GM12873 (cell line): ENCODE measurements at regions not wholly inside any gene's neighbourhood (a gene's known extent, or its start where the extent isn't known, plus 50 kb on each side); places are given as distances from the start of the nearest gene placed in this dataset.

Source experiments
- CTCF ChIP-seq: IDR thresholded peaks from 2 replicates; pipeline ENCODE4 v1.5.1; 2012; ENCODE audit warnings: low read depth, mild to moderate bottlenecking, moderate library complexity, low read length, control low read depth; ENCODE audit not compliant: insufficient read depth; ENCODE audit errors: missing control alignments

- TF ChIP-seq CTCF = no peak
Measured at GRCh38 chr2:33728106-33728505, 129.0 kb upstream of the FAM98A start.

DNA sequence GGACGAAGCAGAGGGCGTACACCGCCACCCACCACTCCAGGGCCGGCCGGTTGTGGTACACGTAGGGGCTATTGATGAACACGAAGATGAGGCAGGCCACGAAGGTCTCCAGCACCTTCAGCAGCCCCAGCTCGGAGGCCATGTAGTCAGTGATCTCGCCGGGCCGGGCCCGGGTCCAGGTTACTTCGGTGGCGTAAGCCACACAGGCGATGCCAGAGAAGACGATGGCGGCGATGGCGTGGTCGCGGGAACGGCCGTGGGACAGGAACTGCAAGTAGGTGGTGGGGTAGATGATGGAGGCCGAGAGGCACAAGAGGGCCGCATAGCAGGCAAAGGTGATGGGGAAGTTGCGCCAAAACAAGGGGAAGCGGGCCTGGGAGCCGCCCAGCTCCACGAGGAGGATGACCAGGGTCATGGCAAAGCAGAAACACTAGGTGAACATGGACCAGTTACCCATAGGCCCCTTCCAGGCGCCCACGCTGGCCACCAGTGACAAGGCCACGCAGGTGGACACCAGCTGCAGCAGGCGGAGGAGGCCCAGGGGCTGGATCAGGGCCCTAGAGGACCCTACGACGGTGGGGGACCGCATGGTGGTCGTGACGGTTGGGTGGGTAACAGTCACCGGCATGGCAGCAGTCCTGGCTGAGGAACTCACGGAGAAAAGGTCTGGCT, 128.4 kb upstream of the FAM98A start:
- no peak for TF ChIP-seq CTCF

DNA sequence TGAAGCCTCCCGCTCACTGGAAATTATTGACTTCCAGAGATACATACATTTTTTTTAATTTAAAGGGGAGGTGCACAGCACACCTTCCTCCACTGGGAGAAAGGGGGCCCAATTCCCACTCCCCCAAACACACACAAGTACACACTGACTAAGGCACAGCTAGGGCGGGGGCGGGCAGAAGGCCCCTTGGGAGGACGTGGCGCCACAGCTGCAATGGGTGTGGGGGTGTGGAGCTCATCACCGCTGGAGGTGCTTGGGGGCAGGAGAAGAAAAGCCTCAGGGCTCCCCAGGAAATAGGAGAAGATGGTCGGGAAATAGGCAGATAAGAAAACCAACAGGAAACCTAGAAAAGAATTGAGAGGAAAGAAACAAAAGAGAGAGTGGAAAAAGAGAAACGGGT, 127.3 kb upstream of the FAM98A start:
- no peak for TF ChIP-seq CTCF

DNA sequence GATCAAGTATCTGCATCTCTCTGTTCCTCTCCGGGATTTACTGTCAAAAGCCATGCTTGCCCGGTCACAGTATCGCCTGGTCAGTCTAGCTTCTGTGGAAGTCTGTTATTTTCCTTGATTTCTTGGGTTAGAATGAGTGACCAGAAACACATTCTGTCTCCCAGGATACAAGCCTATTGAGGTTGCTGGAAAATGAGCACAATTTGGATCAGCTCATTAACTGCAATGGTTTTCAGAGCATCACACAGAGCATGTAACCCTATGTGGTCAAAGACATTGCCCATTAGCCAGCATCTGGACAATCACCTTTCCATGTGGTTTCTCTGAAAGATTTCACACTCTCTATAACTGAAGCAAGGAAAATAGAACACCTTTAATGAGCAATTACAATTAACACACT, 124.2 kb upstream of the FAM98A start:
- no peak for TF ChIP-seq CTCF

DNA sequence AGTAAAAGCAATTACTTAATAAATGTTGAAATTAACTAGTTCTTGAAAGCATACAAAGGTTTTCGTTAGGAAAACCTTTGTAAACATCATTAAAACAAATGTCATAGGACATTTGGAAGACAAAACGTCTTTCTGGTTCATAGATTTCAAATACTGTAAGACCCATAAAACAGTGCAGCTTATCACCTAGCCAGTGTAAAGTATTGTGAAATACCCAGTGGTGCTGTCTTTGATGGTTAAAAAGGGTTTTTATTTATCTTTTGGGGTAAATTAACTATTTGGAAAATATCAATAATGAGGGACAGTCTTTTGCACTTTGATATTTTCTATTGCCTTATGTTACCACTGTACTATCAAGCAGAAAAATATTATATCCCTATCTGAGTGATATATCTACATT, 120.0 kb upstream of the FAM98A start:
- TF ChIP-seq CTCF = no peak

DNA sequence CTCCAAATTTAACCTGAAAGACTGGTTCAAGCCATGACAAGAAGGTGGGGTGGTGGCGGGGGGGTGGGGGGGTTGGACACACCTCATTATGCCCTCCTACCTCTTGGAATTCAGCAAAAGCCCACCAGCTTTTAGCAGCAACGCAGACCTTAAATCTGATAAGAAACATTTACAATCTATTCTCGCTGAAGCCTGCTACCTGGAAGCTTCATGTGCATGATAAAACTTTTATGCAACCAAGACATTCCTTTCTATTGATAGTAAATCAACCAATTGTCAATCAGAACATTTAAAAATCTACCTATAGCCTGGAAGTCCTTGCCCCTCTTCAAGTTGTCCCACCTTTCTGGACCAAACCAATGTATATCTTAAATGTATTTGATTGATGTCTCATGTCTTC, 113.6 kb upstream of the FAM98A start:
- TF ChIP-seq CTCF = no peak

- TF ChIP-seq CTCF = no peak
Measured at GRCh38 chr2:33709951-33710350, 110.9 kb upstream of the FAM98A start.

- TF ChIP-seq CTCF = no peak
Measured at GRCh38 chr2:33707312-33707711, 108.2 kb upstream of the FAM98A start.
